Right lobe of liver (tissue), 4 donors: ENCODE measurements at regions not wholly inside any gene's neighbourhood (a gene's known extent, or its start where the extent isn't known, plus 50 kb on each side); places are given as distances from the start of the nearest gene placed in this dataset.

ENCODE experiments used
- CTCF ChIP-seq, 4 donors: fragments of 200-600 bp in 3 of 4; fragments of 450-650 bp in 1 of 4; IDR thresholded peaks; one replicate each; pipeline versions ENCODE4 v1.5.1 to v1.8.0; 2016 to 2022; ENCODE audit warnings: antibody characterized with exemption in 4 of 4, mild to moderate bottlenecking in 2 of 4
- POLR2A ChIP-seq: fragments of 450-650 bp; IDR thresholded peaks from one replicate; pipeline ENCODE4 v1.6.1; 2017; ENCODE audit warnings: antibody characterized with exemption, mild to moderate bottlenecking
- donor health status: DM: no; HTN: no; CAD: no.
- donor health status: DM: no; HTN: no; CAD: no.
- donor health status: DM: no; HTN: yes; CAD: no.

- no peak for TF ChIP-seq CTCF (IDR thresholded peaks at IDR 0.05)
- TF ChIP-seq POLR2A: no peak
These were observed 820.4 kb downstream of the SLITRK6 start for GRCh38 chr13:84978851-84979250.
